ENCODE measurements at regions not wholly inside any gene's neighbourhood (a gene's known extent, or its start where the extent isn't known, plus 50 kb on each side); places are given as distances from the start of the nearest gene placed in this dataset.
A peak's percentile ranks its signal among the peaks of the same experiment; 100 is the strongest.
"Not testable (repeated sequence)": the region's sequence is repeated elsewhere in the genome, so short reads cannot be mapped to it uniquely, and the experiment has no call there.

GRCh38 chr7:112540839-112541577 is 60.2 kb downstream of the LSMEM1 start:
- TF ChIP-seq CTCF (IDR thresholded peaks at IDR 0.05; ENCODE audit: low read depth, low read length, missing control alignments): no peak
- H3K4me3 ChIP-seq (ENCODE audit: low read depth, low read length): no peak overlapping the region
- no peak for DNase-seq (ENCODE audit: low read depth)
- in situ Hi-C loops (cut with HindIII; ENCODE audit: low sequenced_read_pairs): no loop called here

GRCh38 chr7:112546723-112547513 is 66.1 kb downstream of the LSMEM1 start:
- TF ChIP-seq CTCF (IDR thresholded peaks at IDR 0.05; ENCODE audit: low read depth, low read length, missing control alignments): no peak
- H3K4me3 ChIP-seq (ENCODE audit: low read depth, low read length): no peak overlapping the region
- no peak for DNase-seq (ENCODE audit: low read depth)
- in situ Hi-C loops (cut with HindIII; ENCODE audit: low sequenced_read_pairs): no loop called here

DNA sequence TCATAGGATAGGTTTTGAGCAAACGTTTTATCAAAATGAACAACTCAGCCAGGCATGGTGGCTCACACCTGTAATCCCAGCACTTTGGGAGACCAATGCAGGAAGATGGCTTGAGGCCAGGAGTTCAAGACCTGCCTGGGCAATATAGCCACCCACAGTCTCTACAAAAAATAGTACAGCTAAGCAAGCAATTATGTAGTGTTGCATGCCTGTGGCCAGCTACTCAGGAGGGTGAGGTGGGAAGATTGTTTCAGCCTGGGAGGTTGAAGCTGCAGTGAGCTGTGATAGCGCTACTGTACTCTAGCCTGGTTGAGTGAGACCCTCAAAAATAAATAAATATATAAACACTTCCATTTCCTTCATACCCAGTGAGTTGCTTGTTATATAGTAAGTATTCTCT is 67.1 kb downstream of the LSMEM1 start:
- DNase-seq (ENCODE audit: low read depth): no peak

GRCh38 chr7:112550468-112551060 is 69.8 kb downstream of the LSMEM1 start:
- peak; percentile 69 for DNase-seq (ENCODE audit: low read depth)
- TF ChIP-seq CTCF (IDR thresholded peaks at IDR 0.05; ENCODE audit: low read depth, low read length, missing control alignments): peak; percentile 97
- in situ Hi-C loops (cut with HindIII; ENCODE audit: low sequenced_read_pairs): no loop called here
- no peak overlapping the region for H3K4me3 ChIP-seq (ENCODE audit: low read depth, low read length)

More for the DNA sequence above, 67.1 kb downstream of the LSMEM1 start:
- in situ Hi-C loops (cut with HindIII; ENCODE audit: low sequenced_read_pairs): no loop called here
- no peak for TF ChIP-seq CTCF (IDR thresholded peaks at IDR 0.05; ENCODE audit: low read depth, low read length, missing control alignments)
- H3K4me3 ChIP-seq (ENCODE audit: low read depth, low read length): no peak overlapping the region

GRCh38 chr7:112551521-112551920 is 70.7 kb downstream of the LSMEM1 start:
- in situ Hi-C loops (cut with HindIII; ENCODE audit: low sequenced_read_pairs); H3K4me3 ChIP-seq (ENCODE audit: low read depth, low read length); DNase-seq (ENCODE audit: low read depth): not testable (repeated sequence)

DNA sequence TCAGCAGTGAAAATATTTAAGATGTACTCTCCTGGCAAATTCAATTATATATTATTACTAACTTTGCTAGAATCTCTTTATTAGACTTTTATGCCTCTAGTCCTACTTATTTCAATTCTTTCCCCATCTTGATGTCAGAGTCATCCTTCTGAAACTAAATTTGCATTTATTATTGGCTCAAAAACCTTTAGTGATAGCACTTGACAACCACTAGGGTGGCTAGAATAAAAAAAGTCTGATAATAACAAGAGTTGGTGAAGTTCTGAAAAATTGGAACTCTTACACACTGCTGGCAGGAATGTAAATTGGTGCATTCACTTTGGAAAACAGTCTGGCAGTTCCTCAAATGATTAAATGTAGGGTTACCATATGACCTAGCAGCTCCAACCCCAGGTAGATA is 73.8 kb downstream of the LSMEM1 start:
- peak; percentile 4 for TF ChIP-seq CTCF (IDR thresholded peaks at IDR 0.05; ENCODE audit: low read depth, low read length, missing control alignments)
- no peak for DNase-seq (ENCODE audit: low read depth)
- in situ Hi-C loops (cut with HindIII; ENCODE audit: low sequenced_read_pairs): no loop called here
- no peak overlapping the region for H3K4me3 ChIP-seq (ENCODE audit: low read depth, low read length)

GRCh38 chr7:112556633-112557032 is 75.8 kb downstream of the LSMEM1 start:
- no peak for DNase-seq (ENCODE audit: low read depth)
- in situ Hi-C loops (cut with HindIII; ENCODE audit: low sequenced_read_pairs): no loop called here
- no peak overlapping the region for H3K4me3 ChIP-seq (ENCODE audit: low read depth, low read length)
- TF ChIP-seq CTCF (IDR thresholded peaks at IDR 0.05; ENCODE audit: low read depth, low read length, missing control alignments): no peak

Data from astrocyte of the cerebellum (primary cell).